ENCODE measurements at regions not wholly inside any gene's neighbourhood (a gene's known extent, or its start where the extent isn't known, plus 50 kb on each side); places are given as distances from the start of the nearest gene placed in this dataset.

GRCh38 chr2:564471-565181 is 112.6 kb downstream of the TMEM18 start:
- ChIA-PET CTCF (no interaction called here), POLR2A (no interaction called here)
- no peak overlapping the region for H3K4me3 ChIP-seq (ENCODE audit: low read depth, low read length)
- TF ChIP-seq, protein P1, sequence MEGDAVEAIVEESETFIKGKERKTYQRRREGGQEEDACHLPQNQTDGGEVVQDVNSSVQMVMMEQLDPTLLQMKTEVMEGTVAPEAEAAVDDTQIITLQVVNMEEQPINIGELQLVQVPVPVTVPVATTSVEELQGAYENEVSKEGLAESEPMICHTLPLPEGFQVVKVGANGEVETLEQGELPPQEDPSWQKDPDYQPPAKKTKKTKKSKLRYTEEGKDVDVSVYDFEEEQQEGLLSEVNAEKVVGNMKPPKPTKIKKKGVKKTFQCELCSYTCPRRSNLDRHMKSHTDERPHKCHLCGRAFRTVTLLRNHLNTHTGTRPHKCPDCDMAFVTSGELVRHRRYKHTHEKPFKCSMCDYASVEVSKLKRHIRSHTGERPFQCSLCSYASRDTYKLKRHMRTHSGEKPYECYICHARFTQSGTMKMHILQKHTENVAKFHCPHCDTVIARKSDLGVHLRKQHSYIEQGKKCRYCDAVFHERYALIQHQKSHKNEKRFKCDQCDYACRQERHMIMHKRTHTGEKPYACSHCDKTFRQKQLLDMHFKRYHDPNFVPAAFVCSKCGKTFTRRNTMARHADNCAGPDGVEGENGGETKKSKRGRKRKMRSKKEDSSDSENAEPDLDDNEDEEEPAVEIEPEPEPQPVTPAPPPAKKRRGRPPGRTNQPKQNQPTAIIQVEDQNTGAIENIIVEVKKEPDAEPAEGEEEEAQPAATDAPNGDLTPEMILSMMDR (IDR thresholded peaks at IDR 0.05; ENCODE audit: insufficient read depth, low read length, missing control alignments) = no peak
- DNase-seq (ENCODE audit: low read depth, low spot score) = no peak

- ChIA-PET CTCF (no interaction called here), POLR2A (no interaction called here)
- no peak for DNase-seq (ENCODE audit: low read depth, low spot score)
- no peak overlapping the region for H3K4me3 ChIP-seq (ENCODE audit: low read depth, low read length)
- TF ChIP-seq, protein P1 (IDR thresholded peaks at IDR 0.05; ENCODE audit: insufficient read depth, low read length, missing control alignments) = no peak
These were observed 113.7 kb downstream of the TMEM18 start for GRCh38 chr2:563512-563911.

DNA sequence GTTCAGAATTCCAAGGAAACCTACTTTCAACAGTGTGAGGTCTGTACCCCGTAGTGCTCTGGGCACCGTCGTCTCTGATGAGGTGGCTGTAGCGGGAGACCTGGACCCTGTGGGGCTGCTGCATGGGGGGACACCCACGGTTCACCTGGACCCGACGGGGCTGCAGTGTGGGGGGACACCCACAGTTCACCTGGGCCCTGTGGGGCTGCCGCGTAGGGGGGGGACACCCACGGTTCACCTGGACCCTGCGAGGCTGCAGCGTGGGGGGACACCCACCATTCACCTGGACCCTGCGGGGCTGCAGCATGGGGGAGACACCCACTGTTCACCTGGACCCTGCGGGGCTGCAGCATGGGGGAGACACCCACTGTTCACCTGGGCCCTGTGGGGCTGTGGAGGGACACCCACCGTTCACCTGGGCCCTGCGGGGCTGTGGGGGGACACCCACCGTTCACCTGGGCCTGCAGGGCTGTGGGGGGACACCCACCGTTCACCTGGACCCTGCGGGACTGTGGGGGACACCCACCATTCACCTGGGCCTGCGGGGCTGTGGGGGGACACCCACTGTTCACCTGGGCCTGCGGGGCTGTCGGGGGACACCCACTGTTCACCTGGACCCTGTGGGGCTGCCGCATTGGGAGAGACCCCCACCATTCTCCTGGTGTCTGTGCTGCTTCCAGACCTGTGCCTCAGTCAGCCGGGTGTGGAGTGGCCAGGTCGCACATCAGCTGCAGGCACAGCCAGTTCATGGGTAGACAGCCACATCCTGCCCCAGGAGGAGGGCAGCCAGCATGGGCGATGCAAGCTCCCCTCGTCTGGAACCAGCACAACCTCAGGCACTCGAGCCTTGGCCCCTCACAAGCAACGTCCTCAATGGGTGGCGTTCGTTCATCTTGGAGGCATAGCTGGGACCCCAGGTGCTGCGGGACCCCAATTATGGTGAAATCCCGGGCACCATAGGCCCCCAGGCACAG is 114.5 kb downstream of the TMEM18 start:
- TF ChIP-seq, protein P1 (IDR thresholded peaks at IDR 0.05; ENCODE audit: insufficient read depth, low read length, missing control alignments) = no peak
- no peak for DNase-seq (ENCODE audit: low read depth, low spot score)
- ChIA-PET POLR2A (no interaction called here), CTCF (no interaction called here)
- H3K4me3 ChIP-seq (ENCODE audit: low read depth, low read length) = no peak overlapping the region

DNA sequence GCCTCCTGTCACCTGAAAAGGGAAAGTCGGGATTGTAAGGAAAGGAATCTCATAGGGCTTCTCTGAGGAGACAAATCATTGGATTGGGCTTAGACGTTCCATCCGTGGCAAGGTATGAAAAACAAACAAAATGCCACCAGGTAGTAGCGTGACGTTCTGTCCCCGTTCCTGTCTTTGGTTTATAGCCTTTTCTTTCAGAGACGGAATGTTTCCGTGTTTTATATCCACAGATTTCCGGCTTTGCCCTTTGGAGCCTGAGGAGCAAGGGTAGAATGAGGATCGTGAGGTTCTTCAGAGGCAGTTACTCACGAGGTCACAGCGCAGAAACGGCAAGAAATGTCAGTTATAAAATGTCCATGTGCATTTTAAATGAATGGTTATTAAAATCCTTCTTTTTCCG is 118.3 kb downstream of the TMEM18 start:
- ChIA-PET CTCF (no interaction called here), POLR2A (no interaction called here)
- TF ChIP-seq, protein P1 (IDR thresholded peaks at IDR 0.05; ENCODE audit: insufficient read depth, low read length, missing control alignments) = no peak
- H3K4me3 ChIP-seq (ENCODE audit: low read depth, low read length) = no peak overlapping the region
- DNase-seq (ENCODE audit: low read depth, low spot score) = no peak

DNA sequence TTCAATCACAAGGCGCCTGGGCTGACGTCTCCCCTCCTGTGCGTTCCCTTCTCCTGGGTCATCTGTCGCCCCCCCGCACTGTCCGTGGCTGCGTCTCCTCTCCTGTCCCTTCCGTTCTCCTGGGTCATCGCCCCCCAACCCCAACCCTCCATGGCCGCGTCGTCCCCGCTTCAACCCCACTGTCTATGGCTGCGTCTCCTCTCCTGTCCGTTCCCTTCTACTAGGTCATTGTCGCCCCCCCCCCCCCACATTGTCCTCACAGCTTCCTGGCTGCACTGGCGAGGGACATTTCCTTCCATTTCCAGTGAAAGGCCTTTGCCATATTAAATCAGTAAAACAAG is 118.9 kb downstream of the TMEM18 start:
- CTCF ChIA-PET = no interaction called here
- POLR2A ChIA-PET = no interaction called here
- TF ChIP-seq, protein P1 (IDR thresholded peaks at IDR 0.05; ENCODE audit: insufficient read depth, low read length, missing control alignments) = no peak
- H3K4me3 ChIP-seq (ENCODE audit: low read depth, low read length) = no peak overlapping the region
- no peak for DNase-seq (ENCODE audit: low read depth, low spot score)

- TF ChIP-seq, protein P1 (IDR thresholded peaks at IDR 0.05; ENCODE audit: insufficient read depth, low read length, missing control alignments) = no peak
- POLR2A ChIA-PET = no interaction called here
- no peak for DNase-seq (ENCODE audit: low read depth, low spot score)
- CTCF ChIA-PET = no interaction called here
- H3K4me3 ChIP-seq (ENCODE audit: low read depth, low read length) = no peak overlapping the region
These were observed 119.4 kb downstream of the TMEM18 start for GRCh38 chr2:557635-558301.
